ENCODE measurements at regions not wholly inside any gene's neighbourhood (a gene's known extent, or its start where the extent isn't known, plus 50 kb on each side); places are given as distances from the start of the nearest gene placed in this dataset.
"Not testable (repeated sequence)": the region's sequence is repeated elsewhere in the genome, so short reads cannot be mapped to it uniquely, and the experiment has no call there.

GRCh38 chr14:105746800-105747502 lies 220.6 kb downstream of the TMEM121 start:
- H3K27ac Mint-ChIP-seq; H3K36me3 Mint-ChIP-seq (ENCODE audit: low read depth); DNase-seq (ENCODE audit: low spot score); H3K9me3 Mint-ChIP-seq; H3K27me3 Mint-ChIP-seq (ENCODE audit: low read depth); H3K4me3 Mint-ChIP-seq (ENCODE audit: low read depth); intact Hi-C loops (cut with micrococcal nuclease); H3K4me1 Mint-ChIP-seq (ENCODE audit: low read depth): not testable (repeated sequence)

- H3K9me3 Mint-ChIP-seq; intact Hi-C loops (cut with micrococcal nuclease); H3K4me3 Mint-ChIP-seq (ENCODE audit: low read depth); H3K36me3 Mint-ChIP-seq (ENCODE audit: low read depth); H3K27me3 Mint-ChIP-seq (ENCODE audit: low read depth); H3K4me1 Mint-ChIP-seq (ENCODE audit: low read depth); H3K27ac Mint-ChIP-seq; DNase-seq (ENCODE audit: low spot score): not testable (repeated sequence)
Measured at GRCh38 chr14:105747503-105748203, 221.3 kb downstream of the TMEM121 start.

- no peak overlapping the region for H3K27ac Mint-ChIP-seq
- no peak for DNase-seq (ENCODE audit: low spot score)
- H3K4me1 Mint-ChIP-seq (ENCODE audit: low read depth) = peaks cover 2% of the 10 kb centered on the region
- no peaks in the 10 kb centered on the region for H3K36me3 Mint-ChIP-seq (ENCODE audit: low read depth)
- intact Hi-C loops (cut with micrococcal nuclease) = no loop called here
- no peaks in the 10 kb centered on the region for H3K27me3 Mint-ChIP-seq (ENCODE audit: low read depth)
- no peak overlapping the region for H3K4me3 Mint-ChIP-seq (ENCODE audit: low read depth)
- H3K9me3 Mint-ChIP-seq = no peaks in the 10 kb centered on the region
Measured at GRCh38 chr14:105748204-105748578, 221.8 kb downstream of the TMEM121 start.

GRCh38 chr14:105748710-105749109 lies 222.3 kb downstream of the TMEM121 start:
- H3K4me3 Mint-ChIP-seq (ENCODE audit: low read depth); H3K4me1 Mint-ChIP-seq (ENCODE audit: low read depth); DNase-seq (ENCODE audit: low spot score); intact Hi-C loops (cut with micrococcal nuclease); H3K27ac Mint-ChIP-seq; H3K27me3 Mint-ChIP-seq (ENCODE audit: low read depth); H3K9me3 Mint-ChIP-seq; H3K36me3 Mint-ChIP-seq (ENCODE audit: low read depth): not testable (repeated sequence)

- intact Hi-C loops (cut with micrococcal nuclease); H3K4me1 Mint-ChIP-seq (ENCODE audit: low read depth); H3K4me3 Mint-ChIP-seq (ENCODE audit: low read depth); DNase-seq (ENCODE audit: low spot score); H3K27me3 Mint-ChIP-seq (ENCODE audit: low read depth); H3K27ac Mint-ChIP-seq; H3K9me3 Mint-ChIP-seq; H3K36me3 Mint-ChIP-seq (ENCODE audit: low read depth): not testable (repeated sequence)
Measured at GRCh38 chr14:105749870-105750541, 223.6 kb downstream of the TMEM121 start.

GRCh38 chr14:105751291-105751751 lies 224.9 kb downstream of the TMEM121 start:
- H3K9me3 Mint-ChIP-seq; intact Hi-C loops (cut with micrococcal nuclease); H3K27me3 Mint-ChIP-seq (ENCODE audit: low read depth); H3K36me3 Mint-ChIP-seq (ENCODE audit: low read depth); H3K27ac Mint-ChIP-seq; H3K4me3 Mint-ChIP-seq (ENCODE audit: low read depth); H3K4me1 Mint-ChIP-seq (ENCODE audit: low read depth); DNase-seq (ENCODE audit: low spot score): not testable (repeated sequence)

- H3K36me3 Mint-ChIP-seq (ENCODE audit: low read depth); intact Hi-C loops (cut with micrococcal nuclease); H3K9me3 Mint-ChIP-seq; DNase-seq (ENCODE audit: low spot score); H3K27ac Mint-ChIP-seq; H3K4me3 Mint-ChIP-seq (ENCODE audit: low read depth); H3K27me3 Mint-ChIP-seq (ENCODE audit: low read depth); H3K4me1 Mint-ChIP-seq (ENCODE audit: low read depth): not testable (repeated sequence)
Measured at GRCh38 chr14:105752420-105752819, 226.0 kb downstream of the TMEM121 start.

GRCh38 chr14:105760691-105761344 lies 234.4 kb downstream of the TMEM121 start:
- no peak for DNase-seq (ENCODE audit: low spot score)
- Mint-ChIP-seq H3K4me3 (ENCODE audit: low read depth) (no peak overlapping the region), H3K4me1 (ENCODE audit: low read depth) (no peaks in the 10 kb centered on the region), H3K36me3 (ENCODE audit: low read depth) (no peaks in the 10 kb centered on the region), H3K27ac (no peak overlapping the region), H3K27me3 (ENCODE audit: low read depth) (no peaks in the 10 kb centered on the region), H3K9me3 (no peaks in the 10 kb centered on the region)
- intact Hi-C loops (cut with micrococcal nuclease) = no loop called here

GRCh38 chr14:105761345-105761740 lies 235.0 kb downstream of the TMEM121 start:
- H3K27me3 Mint-ChIP-seq (ENCODE audit: low read depth); H3K9me3 Mint-ChIP-seq; H3K4me3 Mint-ChIP-seq (ENCODE audit: low read depth); DNase-seq (ENCODE audit: low spot score); H3K4me1 Mint-ChIP-seq (ENCODE audit: low read depth); intact Hi-C loops (cut with micrococcal nuclease); H3K27ac Mint-ChIP-seq; H3K36me3 Mint-ChIP-seq (ENCODE audit: low read depth): not testable (repeated sequence)

- Mint-ChIP-seq H3K27me3 (ENCODE audit: low read depth) (no peaks in the 10 kb centered on the region), H3K36me3 (ENCODE audit: low read depth) (no peaks in the 10 kb centered on the region), H3K4me1 (ENCODE audit: low read depth) (no peaks in the 10 kb centered on the region), H3K27ac (no peak overlapping the region), H3K4me3 (ENCODE audit: low read depth) (no peak overlapping the region), H3K9me3 (no peaks in the 10 kb centered on the region)
- intact Hi-C loops (cut with micrococcal nuclease) = no loop called here
- no peak for DNase-seq (ENCODE audit: low spot score)
Measured at GRCh38 chr14:105761842-105762241, 235.5 kb downstream of the TMEM121 start.

GRCh38 chr14:105762262-105762661 lies 235.9 kb downstream of the TMEM121 start:
- DNase-seq (ENCODE audit: low spot score); H3K9me3 Mint-ChIP-seq; H3K4me1 Mint-ChIP-seq (ENCODE audit: low read depth); intact Hi-C loops (cut with micrococcal nuclease); H3K4me3 Mint-ChIP-seq (ENCODE audit: low read depth); H3K27ac Mint-ChIP-seq; H3K27me3 Mint-ChIP-seq (ENCODE audit: low read depth); H3K36me3 Mint-ChIP-seq (ENCODE audit: low read depth): not testable (repeated sequence)

- H3K27me3 Mint-ChIP-seq (ENCODE audit: low read depth); H3K36me3 Mint-ChIP-seq (ENCODE audit: low read depth); H3K27ac Mint-ChIP-seq; H3K4me1 Mint-ChIP-seq (ENCODE audit: low read depth); H3K9me3 Mint-ChIP-seq; H3K4me3 Mint-ChIP-seq (ENCODE audit: low read depth); DNase-seq (ENCODE audit: low spot score); intact Hi-C loops (cut with micrococcal nuclease): not testable (repeated sequence)
Measured at GRCh38 chr14:105764254-105764901, 238.0 kb downstream of the TMEM121 start.

All from activated T-helper 2 cell treated with anti-CD3 and anti-CD28 coated beads, Interferon-gamma antibody, Interleukin-2, Interleukin-4, amounts not matched to agents 10 μg/mL and 5 μg/mL and 100 μg/mL, durations not matched to agents 14 hours and 24 hours and 36 hours (primary cell).